A549 (cell line): ENCODE measurements at regions not wholly inside any gene's neighbourhood (a gene's known extent, or its start where the extent isn't known, plus 50 kb on each side); places are given as distances from the start of the nearest gene placed in this dataset.

Experiments
- ATAC-seq, 2 experiments: fragments of 200-7000 bp in 1 of 2; fragments of >200 bp in 1 of 2; cut with Nextera tagmentation in 1 of 2; cut with Tn5 transposase in 1 of 2; 3 replicates each; pipeline versions ENCODE4 v1.8.0 to v1.9.1; 2018 to 2020; ENCODE audit warnings: mild to moderate bottlenecking in 1 of 2, moderate library complexity in 1 of 2
- CTCF ChIA-PET: fragments of 300-600 bp; sonication (Branson Sonifier 250); formaldehyde crosslinking; extraction: SDS; loops from one replicate; lab custom pipeline; 2021; ENCODE audit warnings: antibody characterized with exemption, inconsistent platforms; lab: Yijun Ruan, JAX
- POLR2A ChIA-PET: fragments of 350-600 bp; formaldehyde crosslinking; extraction: SDS; loops from one replicate; lab custom pipeline; 2021; ENCODE audit warnings: antibody characterized with exemption, inconsistent platforms; lab: Yijun Ruan, JAX
- DNase-seq, 2 experiments: peaks; one replicate each; pipeline versions ENCODE4 v3.0.0 to v3.0.0-alpha.2; 2011 to 2016; ENCODE audit warnings: low read depth in 1 of 2, low spot score in 1 of 2
- FAIRE-seq: peaks from 2 replicates; lab custom pipeline; 2011; peaks lifted over from hg19 to GRCh38; lab: Jason Lieb, UNC
- H3K27ac ChIP-seq, 2 experiments: fragments of >200 bp; sonication (Bioruptor Twin); formaldehyde crosslinking; 3 replicates each; pipeline ENCODE4 v1.5.1; 2016 to 2017
- H3K4me1 ChIP-seq: fragments of >200 bp; sonication (Bioruptor Twin); formaldehyde crosslinking; 3 replicates; pipeline ENCODE4 v1.6.1; 2016
- H3K4me2 ChIP-seq: fragments of >200 bp; sonication (Bioruptor Twin); formaldehyde crosslinking; 3 replicates; pipeline ENCODE4 v1.6.1; 2016
- H3K4me3 ChIP-seq: fragments of >200 bp; sonication (Bioruptor Twin); formaldehyde crosslinking; 3 replicates; pipeline ENCODE4 v1.5.1; 2016
- H3K9me3 ChIP-seq: fragments of >200 bp; sonication (Bioruptor Twin); formaldehyde crosslinking; 3 replicates; pipeline ENCODE4 v1.6.1; 2016
- CHD2 ChIP-seq: fragments of 150-350 bp; IDR thresholded peaks from 2 replicates; pipeline ENCODE4 v1.6.1; 2014; ENCODE audit warnings: low read length; ENCODE audit not compliant: partially characterized antibody
- FOSL2 ChIP-seq, 2 experiments: fragments of 450-650 bp in 1 of 2; fragments of >200 bp in 1 of 2; sonication (Bioruptor Twin) in 1 of 2; formaldehyde crosslinking; IDR thresholded peaks; 2 replicates each; pipeline versions ENCODE4 v1.5.0 to v1.6.1; 2016 to 2020; ENCODE audit warnings: mild to moderate bottlenecking in 1 of 2, moderate library complexity in 1 of 2
- FOXS1 ChIP-seq: fragments of 250-450 bp; sonication (Bioruptor Pico); IDR thresholded peaks from 2 replicates; pipeline ENCODE4 v1.5.0; 2020; ENCODE audit warnings: mild to moderate bottlenecking, moderate library complexity
- HOXB13 ChIP-seq: fragments of 250-450 bp; sonication (Bioruptor Pico); IDR thresholded peaks from 2 replicates; pipeline ENCODE4 v1.5.0; 2020; ENCODE audit warnings: low read depth, mild to moderate bottlenecking, moderate library complexity
- KDM1A ChIP-seq: fragments of 200-600 bp; sonication (generic); IDR thresholded peaks from 2 replicates; pipeline ENCODE4 v1.6.1; 2016; ENCODE audit warnings: low read depth, mild to moderate bottlenecking
- MAFK ChIP-seq: fragments of 450-650 bp; IDR thresholded peaks from 2 replicates; pipeline ENCODE4 v1.6.1; 2014; ENCODE audit not compliant: partially characterized antibody
- MAZ ChIP-seq: fragments of 150-350 bp; IDR thresholded peaks from 2 replicates; pipeline ENCODE4 v1.6.1; 2014; ENCODE audit warnings: antibody characterized with exemption, low read depth, low read length, borderline replicate concordance
- NR3C1 ChIP-seq: fragments of >200 bp; sonication (Bioruptor Twin); formaldehyde crosslinking; IDR thresholded peaks from 3 replicates; pipeline ENCODE4 v1.6.1; 2017
- PHF8 ChIP-seq: fragments of 200-600 bp; sonication (generic); IDR thresholded peaks from 2 replicates; pipeline ENCODE4 v1.6.1; 2016; ENCODE audit warnings: low read depth, mild to moderate bottlenecking, antibody characterized with exemption, moderate library complexity, borderline replicate concordance
- POLR2AphosphoS2 ChIP-seq: conservative IDR thresholded peaks from 2 replicates; pipeline ENCODE4 v1.6.1; 2012; ENCODE audit warnings: low read length, improper control_type of control experiment, inconsistent platforms
- RCOR1 ChIP-seq: fragments of 150-350 bp; IDR thresholded peaks from 2 replicates; pipeline ENCODE4 v1.6.1; 2014; ENCODE audit warnings: antibody characterized with exemption, low read length, low read depth
- RFX5 ChIP-seq: fragments of 450-650 bp; IDR thresholded peaks from 2 replicates; pipeline ENCODE4 v1.7.1; 2014; ENCODE audit warnings: antibody characterized with exemption, mild to moderate bottlenecking, moderate library complexity
- TP53 ChIP-seq: fragments of 250-450 bp; sonication (Bioruptor Pico); IDR thresholded peaks from 2 replicates; pipeline ENCODE4 v1.5.0; 2021; ENCODE audit warnings: mild to moderate bottlenecking, moderate library complexity
- ZC3H11A ChIP-seq: fragments of 450-650 bp; IDR thresholded peaks from 2 replicates; pipeline ENCODE4 v1.6.1; 2014; ENCODE audit warnings: antibody characterized with exemption, mild to moderate bottlenecking
- ZFP36 ChIP-seq: fragments of 450-650 bp; IDR thresholded peaks from 2 replicates; pipeline ENCODE4 v1.6.1; 2014; ENCODE audit warnings: borderline replicate concordance; ENCODE audit not compliant: partially characterized antibody
- WGBS: methylation state at CpG from one replicate; pipeline ENCODE4 v1.1.6; 2017; ENCODE audit errors: missing lambda C conversion rate; 5-methylcytosine and 5-hydroxymethylcytosine counted together
- TF ChIP-seq, protein P1 (sequence below): fragments of >200 bp; sonication (Bioruptor Twin); formaldehyde crosslinking; IDR thresholded peaks from 3 replicates; pipeline ENCODE4 v1.6.1; 2016
- TF ChIP-seq, protein P2 (sequence below): IDR thresholded peaks from 2 replicates; pipeline ENCODE4 v1.6.1; 2012
- TF ChIP-seq, protein P3 (sequence below): fragments of 250-450 bp; sonication (Bioruptor Pico); IDR thresholded peaks from 2 replicates; pipeline ENCODE4 v1.5.0; 2020; ENCODE audit warnings: low read depth, mild to moderate bottlenecking, moderate library complexity
- TF ChIP-seq, protein P4 (sequence below): fragments of >200 bp; sonication (Bioruptor Twin); formaldehyde crosslinking; IDR thresholded peaks from 3 replicates; pipeline ENCODE4 v1.5.1; 2016

DNA sequence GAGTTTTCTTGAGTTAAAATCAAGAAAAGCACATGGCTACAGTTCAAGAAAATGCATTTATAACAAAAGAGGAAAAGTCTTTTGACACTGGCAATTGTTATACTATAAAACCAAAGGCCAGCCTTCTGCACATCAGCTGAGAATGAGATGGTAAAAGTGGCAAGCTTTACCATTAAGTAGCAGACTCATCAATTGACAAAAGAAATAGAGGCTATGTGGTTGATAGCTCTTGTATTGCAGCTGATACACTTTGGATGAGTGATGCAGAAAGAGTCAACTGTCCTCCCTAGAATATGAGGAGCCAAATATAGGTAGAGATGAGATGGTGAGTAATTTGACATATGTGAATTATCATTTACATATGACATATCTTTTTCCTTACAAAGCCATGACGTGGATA lies 1100.9 kb upstream of the CDH6 start:
- FAIRE-seq (no peak), DNase-seq (no peak), ATAC-seq (no peak)
- Histone ChIP-seq H3K27ac (no peak overlapping the region), H3K9me3 (no peaks in the 10 kb centered on the region), H3K4me3 (no peak overlapping the region), H3K4me2 (no peak overlapping the region), H3K4me1 (no peaks in the 10 kb centered on the region)
- ChIA-PET POLR2A (no interaction called here), CTCF (no interaction called here)
- 51% methylated on average over 1 of the region's 1 CpG for WGBS
- no peak for TF ChIP-seq PHF8
- TF ChIP-seq NR3C1: no peak
- no peak for TF ChIP-seq TP53

DNA sequence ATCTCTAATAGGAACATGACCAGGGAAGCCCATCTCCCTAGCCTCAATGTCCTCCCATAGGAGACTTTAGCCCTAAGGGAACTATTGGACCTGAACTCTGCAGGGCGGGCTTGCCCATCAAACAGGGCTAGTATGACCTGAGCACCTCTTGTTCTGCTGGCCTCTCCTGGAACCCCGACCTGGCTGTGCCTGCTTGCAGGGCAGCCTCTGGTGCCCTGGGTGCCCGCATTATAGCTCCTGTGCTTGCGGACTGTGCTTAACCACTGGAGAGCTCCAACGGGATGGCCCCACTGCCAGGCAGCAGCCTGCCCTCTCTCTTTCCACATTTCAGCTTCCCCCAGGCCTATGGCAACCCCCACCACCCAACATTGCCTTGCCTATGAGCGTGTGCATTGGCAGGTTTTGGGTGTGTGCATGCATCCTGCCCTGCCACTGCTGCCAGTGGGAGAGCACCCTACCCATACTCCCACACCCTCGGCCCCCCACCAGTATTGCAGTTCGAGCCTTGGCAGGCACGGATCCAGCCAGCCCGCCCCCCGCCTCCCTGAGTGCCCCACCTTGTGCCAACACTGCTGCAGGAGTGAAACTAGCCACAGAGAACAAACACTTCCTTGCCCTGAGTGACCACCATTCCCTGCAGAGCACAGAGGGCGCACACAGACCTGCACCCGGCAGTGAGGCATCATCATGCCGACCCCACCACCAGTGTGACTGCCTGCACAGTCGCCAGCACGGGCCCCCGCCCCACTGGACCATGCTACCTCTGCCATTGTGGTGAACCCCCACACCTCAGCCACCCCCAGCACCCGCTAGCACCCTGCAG lies 1123.8 kb upstream of the CDH6 start:
- H3K4me3 ChIP-seq: no peak overlapping the region
- FAIRE-seq: no peak
- no peak for DNase-seq
- no peak overlapping the region for H3K27ac ChIP-seq
- H3K9me3 ChIP-seq: no peaks in the 10 kb centered on the region
- 46% methylated on average over 9 of the region's 18 CpGs for WGBS
- H3K4me2 ChIP-seq: no peak overlapping the region
- ChIA-PET CTCF (no interaction called here), POLR2A (no interaction called here)
- no peak for ATAC-seq
- TF ChIP-seq FOSL2 (IDR thresholded peaks at IDR 0.05) (no peak), FOSL2 (CRISPR knock-in tag; IDR thresholded peaks at IDR 0.05) (no peak), KDM1A (no peak), RFX5 (no peak), CHD2 (no peak)
- no peaks in the 10 kb centered on the region for H3K4me1 ChIP-seq

DNA sequence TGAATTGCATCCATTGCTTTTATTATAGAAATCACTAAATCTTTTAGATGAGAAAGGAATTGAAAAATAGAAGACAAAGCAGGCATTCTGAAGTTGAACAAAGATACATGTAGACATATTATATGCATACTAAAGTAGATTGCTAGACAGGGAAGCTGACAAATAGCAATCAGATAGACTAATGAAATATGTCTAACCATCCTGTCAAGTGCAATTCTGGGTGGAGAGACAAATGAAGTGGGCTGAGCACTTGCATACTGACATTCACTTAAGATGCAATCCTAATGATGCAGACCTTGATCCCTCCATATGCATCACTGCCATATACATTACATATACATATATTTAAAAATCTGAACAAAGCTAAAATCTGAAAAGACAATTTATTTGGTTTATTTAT lies 1130.0 kb upstream of the CDH6 start:
- POLR2A ChIA-PET: no interaction called here
- no peak for TF ChIP-seq HOXB13 (CRISPR knock-in tag)
- TF ChIP-seq, protein P1, sequence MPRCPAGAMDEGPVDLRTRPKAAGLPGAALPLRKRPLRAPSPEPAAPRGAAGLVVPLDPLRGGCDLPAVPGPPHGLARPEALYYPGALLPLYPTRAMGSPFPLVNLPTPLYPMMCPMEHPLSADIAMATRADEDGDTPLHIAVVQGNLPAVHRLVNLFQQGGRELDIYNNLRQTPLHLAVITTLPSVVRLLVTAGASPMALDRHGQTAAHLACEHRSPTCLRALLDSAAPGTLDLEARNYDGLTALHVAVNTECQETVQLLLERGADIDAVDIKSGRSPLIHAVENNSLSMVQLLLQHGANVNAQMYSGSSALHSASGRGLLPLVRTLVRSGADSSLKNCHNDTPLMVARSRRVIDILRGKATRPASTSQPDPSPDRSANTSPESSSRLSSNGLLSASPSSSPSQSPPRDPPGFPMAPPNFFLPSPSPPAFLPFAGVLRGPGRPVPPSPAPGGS: no peak
- no peak for TF ChIP-seq ZFP36
- no peak for TF ChIP-seq RCOR1
- TF ChIP-seq ZC3H11A: no peak
- TF ChIP-seq, protein P2, sequence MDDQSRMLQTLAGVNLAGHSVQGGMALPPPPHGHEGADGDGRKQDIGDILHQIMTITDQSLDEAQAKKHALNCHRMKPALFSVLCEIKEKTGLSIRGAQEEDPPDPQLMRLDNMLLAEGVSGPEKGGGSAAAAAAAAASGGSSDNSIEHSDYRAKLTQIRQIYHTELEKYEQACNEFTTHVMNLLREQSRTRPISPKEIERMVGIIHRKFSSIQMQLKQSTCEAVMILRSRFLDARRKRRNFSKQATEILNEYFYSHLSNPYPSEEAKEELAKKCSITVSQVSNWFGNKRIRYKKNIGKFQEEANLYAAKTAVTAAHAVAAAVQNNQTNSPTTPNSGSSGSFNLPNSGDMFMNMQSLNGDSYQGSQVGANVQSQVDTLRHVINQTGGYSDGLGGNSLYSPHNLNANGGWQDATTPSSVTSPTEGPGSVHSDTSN: no peak
- TF ChIP-seq, protein P3, sequence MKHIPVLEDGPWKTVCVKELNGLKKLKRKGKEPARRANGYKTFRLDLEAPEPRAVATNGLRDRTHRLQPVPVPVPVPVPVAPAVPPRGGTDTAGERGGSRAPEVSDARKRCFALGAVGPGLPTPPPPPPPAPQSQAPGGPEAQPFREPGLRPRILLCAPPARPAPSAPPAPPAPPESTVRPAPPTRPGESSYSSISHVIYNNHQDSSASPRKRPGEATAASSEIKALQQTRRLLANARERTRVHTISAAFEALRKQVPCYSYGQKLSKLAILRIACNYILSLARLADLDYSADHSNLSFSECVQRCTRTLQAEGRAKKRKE (CRISPR knock-in tag): no peak
- no peak for TF ChIP-seq POLR2AphosphoS2
- TF ChIP-seq MAZ: no peak
- TF ChIP-seq MAFK: no peak
- TF ChIP-seq, protein P4, sequence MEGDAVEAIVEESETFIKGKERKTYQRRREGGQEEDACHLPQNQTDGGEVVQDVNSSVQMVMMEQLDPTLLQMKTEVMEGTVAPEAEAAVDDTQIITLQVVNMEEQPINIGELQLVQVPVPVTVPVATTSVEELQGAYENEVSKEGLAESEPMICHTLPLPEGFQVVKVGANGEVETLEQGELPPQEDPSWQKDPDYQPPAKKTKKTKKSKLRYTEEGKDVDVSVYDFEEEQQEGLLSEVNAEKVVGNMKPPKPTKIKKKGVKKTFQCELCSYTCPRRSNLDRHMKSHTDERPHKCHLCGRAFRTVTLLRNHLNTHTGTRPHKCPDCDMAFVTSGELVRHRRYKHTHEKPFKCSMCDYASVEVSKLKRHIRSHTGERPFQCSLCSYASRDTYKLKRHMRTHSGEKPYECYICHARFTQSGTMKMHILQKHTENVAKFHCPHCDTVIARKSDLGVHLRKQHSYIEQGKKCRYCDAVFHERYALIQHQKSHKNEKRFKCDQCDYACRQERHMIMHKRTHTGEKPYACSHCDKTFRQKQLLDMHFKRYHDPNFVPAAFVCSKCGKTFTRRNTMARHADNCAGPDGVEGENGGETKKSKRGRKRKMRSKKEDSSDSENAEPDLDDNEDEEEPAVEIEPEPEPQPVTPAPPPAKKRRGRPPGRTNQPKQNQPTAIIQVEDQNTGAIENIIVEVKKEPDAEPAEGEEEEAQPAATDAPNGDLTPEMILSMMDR: no peak
- no peak for TF ChIP-seq FOXS1 (CRISPR knock-in tag)
- DNase-seq (no peak), FAIRE-seq (no peak), ATAC-seq (no peak)
- CTCF ChIA-PET: no interaction called here
- H3K9me3 ChIP-seq: no peaks in the 10 kb centered on the region
- no peak overlapping the region for H3K4me3 ChIP-seq
- no peaks in the 10 kb centered on the region for H3K4me1 ChIP-seq
- H3K27ac ChIP-seq: no peak overlapping the region
- H3K4me2 ChIP-seq: no peak overlapping the region
